ENCODE measurements at regions not wholly inside any gene's neighbourhood (a gene's known extent, or its start where the extent isn't known, plus 50 kb on each side); places are given as distances from the start of the nearest gene placed in this dataset.
"Not testable (repeated sequence)": the region's sequence is repeated elsewhere in the genome, so short reads cannot be mapped to it uniquely, and the experiment has no call there.

- H3K4me3 Mint-ChIP-seq (ENCODE audit: unreplicated experiment) = no peak overlapping the region
- no peak for TF ChIP-seq CTCF (IDR thresholded peaks at IDR 0.05)
- peaks cover 3% of the 10 kb centered on the region for H3K36me3 Mint-ChIP-seq (ENCODE audit: unreplicated experiment)
- no peak overlapping the region for H3K27ac Mint-ChIP-seq (ENCODE audit: unreplicated experiment)
- no peak for DNase-seq (ENCODE audit: extremely low spot score, unreplicated experiment)
- H3K27me3 Mint-ChIP-seq (ENCODE audit: unreplicated experiment) = no peaks in the 10 kb centered on the region
- peaks cover 16% of the 10 kb centered on the region for H3K4me1 Mint-ChIP-seq (ENCODE audit: unreplicated experiment)
- H3K9me3 Mint-ChIP-seq (ENCODE audit: unreplicated experiment) = peaks cover 16% of the 10 kb centered on the region
These were observed 190.2 kb upstream of the SSTR4 start for GRCh38 chr20:22844959-22845358.

GRCh38 chr20:22846863-22847262, 188.2 kb upstream of the SSTR4 start:
- H3K36me3 Mint-ChIP-seq (ENCODE audit: unreplicated experiment) = peaks cover 3% of the 10 kb centered on the region
- no peak for TF ChIP-seq CTCF (IDR thresholded peaks at IDR 0.05)

GRCh38 chr20:22848364-22848763, 186.7 kb upstream of the SSTR4 start:
- DNase-seq (ENCODE audit: extremely low spot score, unreplicated experiment) = no peak
- no peak overlapping the region for H3K27ac Mint-ChIP-seq (ENCODE audit: unreplicated experiment)
- peaks cover 3% of the 10 kb centered on the region for H3K36me3 Mint-ChIP-seq (ENCODE audit: unreplicated experiment)
- peaks cover 3% of the 10 kb centered on the region for H3K4me1 Mint-ChIP-seq (ENCODE audit: unreplicated experiment)
- TF ChIP-seq CTCF (IDR thresholded peaks at IDR 0.05) = no peak
- H3K27me3 Mint-ChIP-seq (ENCODE audit: unreplicated experiment) = no peaks in the 10 kb centered on the region
- peaks cover 27% of the 10 kb centered on the region for H3K9me3 Mint-ChIP-seq (ENCODE audit: unreplicated experiment)
- no peak overlapping the region for H3K4me3 Mint-ChIP-seq (ENCODE audit: unreplicated experiment)

More at GRCh38 chr20:22846863-22847262, 188.2 kb upstream of the SSTR4 start:
- H3K4me3 Mint-ChIP-seq (ENCODE audit: unreplicated experiment) = no peak overlapping the region
- H3K27me3 Mint-ChIP-seq (ENCODE audit: unreplicated experiment) = no peaks in the 10 kb centered on the region
- H3K9me3 Mint-ChIP-seq (ENCODE audit: unreplicated experiment) = peaks cover 27% of the 10 kb centered on the region
- DNase-seq (ENCODE audit: extremely low spot score, unreplicated experiment) = no peak
- no peak overlapping the region for H3K27ac Mint-ChIP-seq (ENCODE audit: unreplicated experiment)
- H3K4me1 Mint-ChIP-seq (ENCODE audit: unreplicated experiment) = peaks cover 5% of the 10 kb centered on the region

GRCh38 chr20:22851679-22852346, 183.3 kb upstream of the SSTR4 start:
- DNase-seq (ENCODE audit: extremely low spot score, unreplicated experiment); H3K36me3 Mint-ChIP-seq (ENCODE audit: unreplicated experiment); H3K4me3 Mint-ChIP-seq (ENCODE audit: unreplicated experiment); H3K27me3 Mint-ChIP-seq (ENCODE audit: unreplicated experiment); H3K27ac Mint-ChIP-seq (ENCODE audit: unreplicated experiment); H3K4me1 Mint-ChIP-seq (ENCODE audit: unreplicated experiment): not testable (repeated sequence)
- peaks cover 43% of the 10 kb centered on the region for H3K9me3 Mint-ChIP-seq (ENCODE audit: unreplicated experiment)
- TF ChIP-seq CTCF (IDR thresholded peaks at IDR 0.05) = peak; percentile 77

GRCh38 chr20:22861231-22861980, 173.7 kb upstream of the SSTR4 start:
- H3K4me1 Mint-ChIP-seq (ENCODE audit: unreplicated experiment) = peaks cover 32% of the 10 kb centered on the region
- no peak for DNase-seq (ENCODE audit: extremely low spot score, unreplicated experiment)
- H3K9me3 Mint-ChIP-seq (ENCODE audit: unreplicated experiment) = no peaks in the 10 kb centered on the region
- H3K27ac Mint-ChIP-seq (ENCODE audit: unreplicated experiment) = peak overlapping the region; percentile 42
- H3K36me3 Mint-ChIP-seq (ENCODE audit: unreplicated experiment) = no peaks in the 10 kb centered on the region
- H3K4me3 Mint-ChIP-seq (ENCODE audit: unreplicated experiment) = no peak overlapping the region
- no peak for TF ChIP-seq CTCF (IDR thresholded peaks at IDR 0.05)
- no peaks in the 10 kb centered on the region for H3K27me3 Mint-ChIP-seq (ENCODE audit: unreplicated experiment)
